HEK293 (cell line): ENCODE measurements at regions not wholly inside any gene's neighbourhood (a gene's known extent, or its start where the extent isn't known, plus 50 kb on each side); places are given as distances from the start of the nearest gene placed in this dataset.

Experiments
- CTCF ChIA-PET: fragments of 350-600 bp; formaldehyde crosslinking; extraction: SDS; loops from one replicate; lab custom pipeline; 2021; ENCODE audit warnings: antibody characterized with exemption; lab: Yijun Ruan, JAX
- POLR2A ChIA-PET: fragments of 300-600 bp; formaldehyde crosslinking; extraction: SDS; loops from one replicate; lab custom pipeline; 2020; ENCODE audit warnings: antibody characterized with exemption, inconsistent platforms; lab: Yijun Ruan, JAX
- H3K27ac ChIP-seq: fragments of 200-500 bp; sonication (Bioruptor generic); 2 replicates; pipeline ENCODE4 v1.5.1; 2014; ENCODE audit warnings: low read depth, low read length, control low read depth, inconsistent platforms; ENCODE audit errors: extremely low read depth
- H3K36me3 ChIP-seq, 2 experiments: fragments of 200-500 bp in 1 of 2; sonication (Bioruptor generic) in 1 of 2; 1 replicate in 1 of 2; 2 replicates in 1 of 2; pipeline ENCODE4 v1.5.1; 2014 to 2017; ENCODE audit warnings: inconsistent platforms in 2 of 2, low read length in 2 of 2; ENCODE audit not compliant: control insufficient read depth in 2 of 2, insufficient read depth in 1 of 2
- H3K4me1 ChIP-seq: fragments of 200-500 bp; sonication (Bioruptor generic); 2 replicates; pipeline ENCODE4 v1.5.1; 2014; ENCODE audit warnings: mild to moderate bottlenecking, low read length, inconsistent platforms; ENCODE audit not compliant: control insufficient read depth, insufficient read depth
- H3K4me3 ChIP-seq: 2 replicates; pipeline ENCODE4 v1.5.1; 2011; ENCODE audit warnings: low read depth, mild to moderate bottlenecking, control low read depth, low read length, moderate library complexity
- H3K9me3 ChIP-seq: fragments of 200-500 bp; sonication (Bioruptor generic); 2 replicates; pipeline ENCODE4 v1.5.1; 2014; ENCODE audit warnings: low read depth, low read length, inconsistent platforms; ENCODE audit not compliant: control insufficient read depth, insufficient read depth
- MEIS1 ChIP-seq: sonication (generic); formaldehyde crosslinking; IDR thresholded peaks from 2 replicates; pipeline ENCODE4 v1.8.1; 2022; ENCODE audit warnings: missing genetic modification reagents, mild to moderate bottlenecking, borderline replicate concordance
- SCRT2 ChIP-seq: fragments of 450-650 bp; formaldehyde crosslinking; IDR thresholded peaks from 2 replicates; pipeline ENCODE4 v1.5.1; 2016; ENCODE audit warnings: missing biosample characterization, missing genetic modification characterization
- SETDB1 ChIP-seq: IDR thresholded peaks from one replicate; pipeline ENCODE4 v1.6.1; 2017; ENCODE audit warnings: mild to moderate bottlenecking, low read length, moderate library complexity, mixed read lengths; ENCODE audit not compliant: insufficient read length
- ZBTB21 ChIP-seq: fragments of 450-650 bp; formaldehyde crosslinking; IDR thresholded peaks from 2 replicates; pipeline ENCODE4 v1.5.1; 2017; ENCODE audit warnings: missing biosample characterization, missing genetic modification characterization
- ZBTB26 ChIP-seq: fragments of 450-650 bp; formaldehyde crosslinking; optimal IDR thresholded peaks from 2 replicates; pipeline ENCODE3; 2016; ENCODE audit warnings: missing biosample characterization, mild to moderate bottlenecking, missing genetic modification characterization
- ZBTB7A ChIP-seq: fragments of 450-650 bp; formaldehyde crosslinking; IDR thresholded peaks from 2 replicates; pipeline ENCODE4 v1.5.1; 2016; ENCODE audit warnings: low read depth, missing biosample characterization, missing genetic modification characterization
- ZNF133 ChIP-seq: fragments of 450-650 bp; formaldehyde crosslinking; IDR thresholded peaks from 2 replicates; pipeline ENCODE4 v1.5.1; 2016; ENCODE audit warnings: missing biosample characterization, missing genetic modification characterization
- ZNF175 ChIP-seq: fragments of 450-650 bp; formaldehyde crosslinking; IDR thresholded peaks from 2 replicates; pipeline ENCODE4 v1.5.1; 2016; ENCODE audit warnings: missing biosample characterization, missing genetic modification characterization
- ZNF214 ChIP-seq: fragments of 450-650 bp; formaldehyde crosslinking; IDR thresholded peaks from 2 replicates; pipeline ENCODE4 v1.5.1; 2017; ENCODE audit warnings: missing biosample characterization, mild to moderate bottlenecking, missing genetic modification characterization, borderline replicate concordance
- ZNF24 ChIP-seq: fragments of 450-650 bp; formaldehyde crosslinking; IDR thresholded peaks from 2 replicates; pipeline ENCODE4 v1.5.1; 2016; ENCODE audit warnings: missing biosample characterization, missing genetic modification characterization
- ZNF26 ChIP-seq: fragments of 450-650 bp; formaldehyde crosslinking; IDR thresholded peaks from 2 replicates; pipeline ENCODE4 v1.5.1; 2016; ENCODE audit warnings: missing biosample characterization, missing genetic modification characterization
- ZNF324 ChIP-seq: fragments of 450-650 bp; formaldehyde crosslinking; IDR thresholded peaks from 2 replicates; pipeline ENCODE4 v1.5.1; 2016; ENCODE audit warnings: missing biosample characterization, missing genetic modification characterization
- ZNF350 ChIP-seq: fragments of 450-650 bp; formaldehyde crosslinking; IDR thresholded peaks from 2 replicates; pipeline ENCODE4 v1.5.0; 2017; ENCODE audit warnings: missing biosample characterization, mild to moderate bottlenecking, missing genetic modification characterization
- ZNF366 ChIP-seq: fragments of 450-650 bp; formaldehyde crosslinking; conservative IDR thresholded peaks from 2 replicates; pipeline ENCODE4 v1.5.1; 2016; ENCODE audit warnings: missing biosample characterization, missing genetic modification characterization
- ZNF391 ChIP-seq: fragments of 450-650 bp; formaldehyde crosslinking; IDR thresholded peaks from 2 replicates; pipeline ENCODE4 v1.5.1; 2016; ENCODE audit warnings: low read depth, missing biosample characterization, missing genetic modification characterization, borderline replicate concordance
- ZNF423 ChIP-seq: fragments of 450-650 bp; formaldehyde crosslinking; IDR thresholded peaks from 2 replicates; pipeline ENCODE4 v1.5.1; 2016; ENCODE audit warnings: missing biosample characterization, missing genetic modification characterization
- ZNF433 ChIP-seq: fragments of 450-650 bp; formaldehyde crosslinking; IDR thresholded peaks from 2 replicates; pipeline ENCODE4 v1.5.1; 2016; ENCODE audit warnings: missing biosample characterization, missing genetic modification characterization, low read depth
- ZNF518A ChIP-seq: fragments of 450-650 bp; formaldehyde crosslinking; conservative IDR thresholded peaks from 2 replicates; pipeline ENCODE4 v1.5.1; 2016; ENCODE audit warnings: low read depth, missing biosample characterization, missing genetic modification characterization
- ZNF529 ChIP-seq: fragments of 450-650 bp; formaldehyde crosslinking; IDR thresholded peaks from 2 replicates; pipeline ENCODE4 v1.5.1; 2017; ENCODE audit warnings: missing genetic modification characterization, missing biosample characterization; ENCODE audit not compliant: insufficient replicate concordance
- ZNF580 ChIP-seq: fragments of 450-650 bp; formaldehyde crosslinking; IDR thresholded peaks from 2 replicates; pipeline ENCODE4 v1.5.1; 2016; ENCODE audit warnings: missing biosample characterization, missing genetic modification characterization
- ZNF623 ChIP-seq: fragments of 450-650 bp; formaldehyde crosslinking; IDR thresholded peaks from 2 replicates; pipeline ENCODE4 v1.5.1; 2016; ENCODE audit warnings: missing biosample characterization, missing genetic modification characterization
- ZNF624 ChIP-seq: fragments of 450-650 bp; formaldehyde crosslinking; IDR thresholded peaks from 2 replicates; pipeline ENCODE4 v1.5.1; 2017; ENCODE audit warnings: missing biosample characterization, missing genetic modification characterization
- ZNF639 ChIP-seq: fragments of 450-650 bp; formaldehyde crosslinking; IDR thresholded peaks from 2 replicates; pipeline ENCODE4 v1.5.1; 2016; ENCODE audit warnings: missing biosample characterization, missing genetic modification characterization
- ZNF777 ChIP-seq: fragments of 450-650 bp; formaldehyde crosslinking; IDR thresholded peaks from 2 replicates; pipeline ENCODE4 v1.5.1; 2017; ENCODE audit warnings: missing biosample characterization, missing genetic modification characterization, borderline replicate concordance
- ZSCAN18 ChIP-seq: fragments of 450-650 bp; formaldehyde crosslinking; IDR thresholded peaks from 2 replicates; pipeline ENCODE4 v1.5.1; 2016; ENCODE audit warnings: missing biosample characterization, missing genetic modification characterization

GRCh38 chrX:776529-777230 lies 146.1 kb downstream of the SHOX start:
- Histone ChIP-seq H3K36me3 (no peaks in the 10 kb centered on the region), H3K4me1 (no peaks in the 10 kb centered on the region), H3K4me3 (no peak overlapping the region), H3K9me3 (no peaks in the 10 kb centered on the region), H3K27ac (no peak overlapping the region)
- TF ChIP-seq ZBTB7A (tag by site-specific recombination) (no peak), ZNF350 (no peak), ZNF623 (tag by site-specific recombination) (no peak), ZBTB26 (tag by site-specific recombination) (no peak), ZNF423 (tag by site-specific recombination) (no peak), ZNF133 (tag by site-specific recombination) (no peak), MEIS1 (CRISPR knock-in tag) (no peak), ZNF639 (no peak), SCRT2 (tag by site-specific recombination) (no peak), ZNF777 (tag by site-specific recombination) (no peak), ZNF214 (tag by site-specific recombination) (no peak), SETDB1 (no peak), ZNF624 (tag by site-specific recombination) (no peak), ZNF24 (no peak), ZNF529 (tag by site-specific recombination) (no peak), ZNF366 (tag by site-specific recombination) (no peak), ZNF175 (tag by site-specific recombination) (no peak), ZNF580 (tag by site-specific recombination) (no peak)
- ChIA-PET CTCF (no interaction called here), POLR2A (no interaction called here)

- Histone ChIP-seq H3K4me1 (no peaks in the 10 kb centered on the region), H3K36me3 (no peaks in the 10 kb centered on the region), H3K9me3 (no peaks in the 10 kb centered on the region), H3K4me3 (no peak overlapping the region), H3K27ac (no peak overlapping the region)
- ChIA-PET CTCF (no interaction called here), POLR2A (no interaction called here)
- TF ChIP-seq ZNF433 (tag by site-specific recombination) (no peak), ZNF391 (tag by site-specific recombination) (no peak), ZNF324 (no peak), ZBTB21 (tag by site-specific recombination) (no peak), ZNF26 (tag by site-specific recombination) (no peak), ZSCAN18 (tag by site-specific recombination) (no peak), ZNF518A (tag by site-specific recombination) (no peak)
Measured at GRCh38 chrX:776061-776460, 145.5 kb downstream of the SHOX start.
